Femur (tissue), 1 donor: ENCODE measurements at regions not wholly inside any gene's neighbourhood (a gene's known extent, or its start where the extent isn't known, plus 50 kb on each side); places are given as distances from the start of the nearest gene placed in this dataset.
"Not testable (repeated sequence)": the region's sequence is repeated elsewhere in the genome, so short reads cannot be mapped to it uniquely, and the experiment has no call there.

Source experiments
- DNase-seq: peaks from one replicate; pipeline ENCODE4 v3.0.0-alpha.2; 2017

DNA sequence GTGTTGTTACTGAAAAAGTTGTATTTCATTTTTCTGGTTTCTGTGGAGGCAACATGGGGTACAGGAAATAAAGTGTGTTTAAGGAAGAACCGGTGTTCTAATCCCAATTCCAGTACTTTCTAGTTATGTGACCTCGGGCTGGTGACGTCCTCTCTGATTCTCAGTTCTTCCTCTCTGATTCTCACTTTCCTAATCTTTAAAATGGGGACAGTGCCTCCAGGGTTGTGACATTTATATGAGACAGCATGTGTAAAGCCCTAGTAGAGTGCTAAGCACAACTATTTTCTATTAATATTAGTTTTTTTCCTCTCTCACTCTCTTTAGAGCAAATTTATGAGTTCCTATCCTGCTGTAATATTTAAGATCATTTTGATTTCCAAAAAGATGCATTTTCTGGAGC lies 50.9 kb upstream of the PTPDC1 start:
- no peak for DNase-seq

DNA sequence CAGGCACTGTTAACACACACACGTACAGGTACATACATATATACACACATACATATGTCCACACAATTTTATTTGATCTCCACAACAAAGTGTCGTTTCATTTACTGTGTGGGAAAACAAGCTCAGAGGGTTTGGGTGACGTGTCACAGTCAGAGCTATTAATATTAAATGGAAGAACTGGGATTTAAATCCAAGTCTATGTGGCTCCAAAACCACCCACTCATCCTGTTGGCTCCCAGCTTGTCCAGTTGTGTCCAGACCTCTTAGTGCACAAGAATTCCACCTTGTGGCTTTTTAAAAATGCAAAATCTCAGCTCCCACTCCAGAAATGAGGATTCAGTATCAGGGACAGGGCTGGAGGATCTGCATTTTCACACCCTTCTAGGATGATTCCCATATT lies 52.3 kb upstream of the PTPDC1 start:
- no peak for DNase-seq

GRCh38 chr9:94031380-94031779 lies 52.9 kb upstream of the PTPDC1 start:
- DNase-seq = no peak

DNA sequence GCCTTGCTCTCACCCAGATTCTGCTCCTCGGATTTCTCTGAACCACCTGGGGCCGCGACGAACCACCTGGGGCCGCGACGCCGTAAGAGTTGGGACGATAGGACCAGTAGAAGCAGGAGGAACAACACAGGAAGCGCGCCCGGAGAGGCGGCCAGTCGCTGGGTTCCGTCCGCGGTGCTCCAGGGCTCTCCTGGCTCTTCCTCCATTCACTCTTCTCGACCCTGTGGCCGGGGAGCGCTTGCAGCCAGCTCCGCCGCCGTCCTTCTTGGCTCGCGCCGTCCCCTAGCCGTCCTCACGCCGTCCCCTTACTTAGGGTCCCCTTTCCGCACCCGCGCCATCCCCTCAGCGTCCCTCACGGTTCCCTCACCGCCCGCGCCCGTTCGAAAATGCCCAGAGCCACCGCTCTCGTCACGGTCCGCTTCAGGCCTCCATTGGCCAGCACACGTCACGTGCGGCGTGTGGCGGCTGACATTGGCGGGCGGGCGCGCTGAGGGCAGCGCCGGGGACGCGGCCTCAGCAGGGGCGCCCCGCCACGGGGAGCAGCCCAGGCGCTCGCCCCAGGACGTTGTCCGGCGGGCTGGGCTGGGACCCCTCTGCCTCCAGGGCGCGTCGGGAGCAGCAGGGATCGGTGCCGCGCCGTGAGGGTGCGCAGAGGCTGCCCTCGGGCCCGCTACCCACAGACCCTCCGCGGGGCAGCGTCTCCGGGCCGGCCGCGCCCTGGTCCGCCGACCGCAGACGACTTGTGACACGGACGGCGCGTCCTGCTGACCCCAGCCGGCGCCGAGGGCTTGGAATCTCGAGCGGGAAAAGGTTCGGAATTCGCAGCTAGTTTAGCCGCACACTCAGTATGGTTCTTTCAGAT lies 53.7 kb upstream of the PTPDC1 start:
- DNase-seq = peak; percentile 91

- DNase-seq = no peak
Observed at GRCh38 chr9:94029932-94030317, 54.3 kb upstream of the PTPDC1 start.

- no peak for DNase-seq
Observed at GRCh38 chr9:94026816-94027215, 57.4 kb upstream of the PTPDC1 start.

DNA sequence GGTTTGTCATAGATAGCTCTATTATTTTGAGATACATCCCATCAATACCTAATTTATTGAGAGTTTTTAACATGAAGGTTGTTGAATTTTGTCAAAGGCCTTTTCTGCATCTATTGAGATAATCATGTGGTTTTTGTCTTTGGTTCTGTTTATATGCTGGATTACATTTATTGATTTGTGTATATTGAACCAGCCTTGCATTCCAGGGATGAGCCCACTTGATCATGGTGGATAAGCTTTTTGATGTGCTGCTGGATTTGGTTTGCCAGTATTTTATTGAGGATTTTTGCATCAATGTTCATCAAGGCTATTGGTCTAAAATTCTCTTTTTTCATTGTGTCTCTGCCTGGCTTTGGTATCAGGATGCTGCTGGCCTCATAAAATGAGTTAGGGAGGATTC lies 61.8 kb upstream of the PTPDC1 start:
- not testable (repeated sequence) for DNase-seq

DNA sequence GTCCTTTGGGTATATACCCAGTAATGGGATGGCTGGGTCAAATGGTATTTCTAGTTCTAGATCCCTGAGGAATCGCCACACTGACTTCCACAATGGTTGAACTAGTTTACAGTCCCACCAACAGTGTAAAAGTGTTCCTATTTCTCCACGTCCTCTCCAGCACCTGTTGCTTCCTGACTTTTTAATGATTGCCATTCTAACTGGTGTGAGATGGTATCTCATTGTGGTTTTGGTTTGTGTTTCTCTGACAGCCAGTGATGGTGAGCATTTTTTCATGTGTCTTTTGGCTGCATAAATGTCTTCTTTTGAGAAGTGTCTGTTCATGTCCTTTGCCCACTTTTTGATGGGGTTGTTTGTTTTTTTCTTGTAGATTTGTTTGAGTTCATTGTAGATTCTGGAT lies 63.4 kb upstream of the PTPDC1 start:
- DNase-seq = not testable (repeated sequence)

DNA sequence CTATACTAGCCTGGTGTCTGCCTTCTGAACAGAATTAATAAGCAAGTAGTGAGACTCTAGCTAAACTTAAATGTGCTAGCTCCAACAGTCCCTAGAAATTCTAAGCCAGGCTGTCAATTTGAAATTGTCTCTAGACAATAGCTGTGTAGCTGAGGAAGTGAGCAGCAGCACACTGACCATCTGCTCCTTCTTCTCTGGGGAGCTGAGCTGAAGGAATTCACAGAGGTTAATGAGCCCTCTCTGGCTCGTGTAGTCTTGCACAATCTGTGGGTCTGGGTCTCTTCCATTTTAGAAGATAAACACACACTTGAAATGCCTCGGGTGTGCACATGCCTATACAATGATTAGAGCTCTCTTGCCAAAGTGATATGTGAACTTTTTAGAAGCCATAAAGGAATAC lies 63.5 kb upstream of the BARX1 start:
- DNase-seq = no peak

GRCh38 chr9:94017939-94018531 lies 62.9 kb upstream of the BARX1 start:
- no peak for DNase-seq

GRCh38 chr9:94016744-94017143 lies 61.6 kb upstream of the BARX1 start:
- no peak for DNase-seq

DNA sequence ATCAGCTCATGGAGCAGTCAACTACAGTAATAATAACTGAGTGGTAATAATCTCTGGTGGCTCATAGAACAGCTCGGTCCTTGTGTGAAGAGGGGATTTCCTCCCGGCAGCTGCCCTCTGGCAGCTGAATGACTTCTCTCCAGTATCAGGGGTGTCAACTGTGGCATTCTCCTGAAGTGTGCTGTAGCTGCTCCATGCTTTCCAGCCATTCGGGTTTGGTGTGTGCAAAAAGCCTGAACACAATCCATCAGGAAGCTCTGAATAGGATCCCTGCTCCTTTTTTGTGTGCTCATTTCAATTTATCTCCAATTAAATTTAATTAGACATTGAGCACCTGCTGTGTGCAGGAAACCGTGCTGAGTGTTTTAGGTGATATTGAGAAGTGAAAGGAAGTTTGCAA lies 59.8 kb upstream of the BARX1 start:
- DNase-seq = no peak

GRCh38 chr9:94014066-94014654 lies 59.0 kb upstream of the BARX1 start:
- no peak for DNase-seq

DNA sequence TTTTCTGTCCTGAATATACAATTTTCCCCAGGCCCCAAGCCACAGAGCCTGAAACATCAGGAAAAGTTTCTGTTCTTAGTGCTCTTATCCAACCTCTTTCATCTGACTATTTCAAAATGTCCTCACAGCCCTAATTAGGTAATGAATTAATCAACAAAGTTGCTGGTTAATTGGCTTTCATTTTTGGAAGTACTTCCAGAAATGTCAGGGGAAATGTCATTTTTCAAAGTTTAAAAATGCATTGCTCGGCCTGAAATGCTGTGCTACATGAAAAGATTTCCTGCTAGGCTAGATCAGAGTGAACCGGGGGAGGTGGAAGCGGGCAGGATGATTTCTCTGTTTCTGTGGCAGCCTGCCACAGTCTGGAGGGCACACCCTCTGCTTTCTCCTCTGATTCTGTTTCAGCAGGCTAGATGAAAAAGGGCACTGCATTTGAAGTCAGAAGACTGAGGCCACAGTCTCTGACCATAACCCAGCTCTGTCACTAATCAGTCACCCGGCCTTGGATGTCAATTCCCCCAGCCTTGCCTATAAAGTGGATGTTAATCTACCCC lies 55.9 kb upstream of the BARX1 start:
- DNase-seq = no peak

- no peak for DNase-seq
Observed at GRCh38 chr9:94005272-94005901, 50.2 kb upstream of the BARX1 start.
